Keratinocyte (primary cell): ENCODE measurements at regions not wholly inside any gene's neighbourhood (a gene's known extent, or its start where the extent isn't known, plus 50 kb on each side); places are given as distances from the start of the nearest gene placed in this dataset.
A peak's percentile ranks its signal among the peaks of the same experiment; 100 is the strongest.

Experiments
- DNase-seq: peaks from one replicate; pipeline ENCODE4 v3.0.0-alpha.2; 2011; ENCODE audit warnings: low read depth, missing footprints, low spot score
- FAIRE-seq: peaks from 2 replicates; lab custom pipeline; 2011; peaks lifted over from hg19 to GRCh38; lab: Jason Lieb, UNC
- H2AFZ ChIP-seq: 2 replicates; pipeline ENCODE4 v1.6.0; 2012; ENCODE audit warnings: low read length, control low read depth, inconsistent platforms; ENCODE audit not compliant: control insufficient read depth
- H3K27ac ChIP-seq: 2 replicates; pipeline ENCODE4 v1.5.1; 2011; ENCODE audit warnings: low read length; ENCODE audit not compliant: control insufficient read depth, insufficient read depth
- H3K27me3 ChIP-seq: 3 replicates; pipeline ENCODE4 v1.6.0; 2011; ENCODE audit warnings: low read length; ENCODE audit not compliant: control insufficient read depth, insufficient read depth; ENCODE audit errors: extremely low read depth
- H3K36me3 ChIP-seq, 2 experiments: 2 replicates in 1 of 2; 3 replicates in 1 of 2; pipeline ENCODE4 v1.5.1; 2011; ENCODE audit warnings: low read length in 2 of 2, mild to moderate bottlenecking in 1 of 2; ENCODE audit not compliant: control insufficient read depth in 2 of 2, insufficient read depth in 2 of 2; ENCODE audit errors: extremely low read depth in 1 of 2
- H3K4me1 ChIP-seq: 3 replicates; pipeline ENCODE4 v1.5.1; 2011; ENCODE audit warnings: low read length; ENCODE audit not compliant: control insufficient read depth, insufficient read depth; ENCODE audit errors: extremely low read depth
- H3K4me2 ChIP-seq: 3 replicates; pipeline ENCODE4 v1.6.0; 2011; ENCODE audit warnings: low read depth, low read length; ENCODE audit not compliant: control insufficient read depth, insufficient read depth; ENCODE audit errors: extremely low read depth
- H3K4me3 ChIP-seq, 3 experiments: fragments of 200-600 bp in 1 of 3; sonication (generic) in 1 of 3; 2 replicates in 2 of 3; 3 replicates in 1 of 3; pipeline ENCODE4 v1.5.1; 2011 to 2016; ENCODE audit warnings: low read length in 3 of 3, mild to moderate bottlenecking in 3 of 3, control low read depth in 2 of 3, inconsistent platforms in 1 of 3, low read depth in 1 of 3, mixed read lengths in 1 of 3, mixed run types in 1 of 3, moderate library complexity in 1 of 3; ENCODE audit not compliant: control insufficient read depth in 2 of 3, insufficient read depth in 2 of 3; ENCODE audit errors: extremely low read depth in 1 of 3
- H3K79me2 ChIP-seq: 2 replicates; pipeline ENCODE4 v1.6.0; 2012; ENCODE audit warnings: low read length; ENCODE audit not compliant: control insufficient read depth, insufficient read depth
- H3K9ac ChIP-seq: 3 replicates; pipeline ENCODE4 v1.6.0; 2011; ENCODE audit warnings: low read length; ENCODE audit not compliant: control insufficient read depth, insufficient read depth; ENCODE audit errors: extremely low read depth
- H3K9me1 ChIP-seq: 3 replicates; pipeline ENCODE4 v1.6.0; 2011; ENCODE audit warnings: low read length; ENCODE audit not compliant: control insufficient read depth, insufficient read depth; ENCODE audit errors: extremely low read depth
- H3K9me3 ChIP-seq: 2 replicates; pipeline ENCODE4 v1.5.1; 2012; ENCODE audit warnings: low read depth, low read length; ENCODE audit not compliant: control insufficient read depth
- H4K20me1 ChIP-seq: 3 replicates; pipeline ENCODE4 v1.6.0; 2011; ENCODE audit warnings: low read length; ENCODE audit not compliant: control insufficient read depth, insufficient read depth; ENCODE audit errors: extremely low read depth
- EZH2 ChIP-seq: IDR thresholded peaks from one replicate; pipeline ENCODE4 v1.6.1; 2012; ENCODE audit warnings: inconsistent platforms, mild to moderate bottlenecking, low read length, moderate library complexity
- dilution Hi-C: fragments of 300-500 bp; cut with MboI; formaldehyde crosslinking; loops from one replicate; pipeline ENCODE4 v1.7.0; 2020; ENCODE audit warnings: low sequenced_read_pairs; ENCODE audit not compliant: extremely low pct_ligation_motif_present
- TF ChIP-seq, protein P1 (sequence below), 3 experiments: IDR thresholded peaks in 1 of 3; conservative IDR thresholded peaks in 1 of 3; optimal IDR thresholded peaks in 1 of 3; 2 replicates in 2 of 3; 3 replicates in 1 of 3; pipeline versions ENCODE3 to v1.5.1; 2011; ENCODE audit warnings: low read length in 3 of 3, mild to moderate bottlenecking in 3 of 3, moderate library complexity in 2 of 3, control low read depth in 1 of 3, inconsistent platforms in 1 of 3; ENCODE audit not compliant: insufficient read depth in 2 of 3; ENCODE audit errors: extremely low read depth in 1 of 3

DNA sequence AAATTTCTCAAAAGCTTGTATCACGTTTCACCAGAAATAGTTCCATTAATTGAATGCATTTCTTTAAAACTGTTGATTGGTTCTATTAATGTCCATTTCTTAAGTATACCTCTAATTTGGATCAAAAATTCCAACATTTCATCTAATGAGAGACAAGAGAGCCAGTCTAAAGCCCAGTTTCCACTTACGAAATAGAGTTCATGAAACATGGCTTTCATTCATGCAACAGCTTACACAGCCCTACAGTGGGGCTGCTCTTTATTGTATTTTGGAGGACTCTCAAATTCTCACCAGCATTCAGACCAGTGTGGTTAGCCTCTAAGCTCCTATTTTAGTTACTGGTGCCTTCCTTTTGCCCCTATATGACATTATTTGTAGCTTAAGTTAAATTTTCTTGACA is 566.9 kb upstream of the RGMB start:
- peaks cover 17% of the 10 kb centered on the region for H3K4me1 ChIP-seq
- no peaks in the 10 kb centered on the region for H3K79me2 ChIP-seq
- peak overlapping the region; percentile 13 for H3K4me2 ChIP-seq
- H3K4me3 ChIP-seq: no peak overlapping the region
- peak; percentile 58 for FAIRE-seq
- TF ChIP-seq EZH2: no peak
- TF ChIP-seq, protein P1, sequence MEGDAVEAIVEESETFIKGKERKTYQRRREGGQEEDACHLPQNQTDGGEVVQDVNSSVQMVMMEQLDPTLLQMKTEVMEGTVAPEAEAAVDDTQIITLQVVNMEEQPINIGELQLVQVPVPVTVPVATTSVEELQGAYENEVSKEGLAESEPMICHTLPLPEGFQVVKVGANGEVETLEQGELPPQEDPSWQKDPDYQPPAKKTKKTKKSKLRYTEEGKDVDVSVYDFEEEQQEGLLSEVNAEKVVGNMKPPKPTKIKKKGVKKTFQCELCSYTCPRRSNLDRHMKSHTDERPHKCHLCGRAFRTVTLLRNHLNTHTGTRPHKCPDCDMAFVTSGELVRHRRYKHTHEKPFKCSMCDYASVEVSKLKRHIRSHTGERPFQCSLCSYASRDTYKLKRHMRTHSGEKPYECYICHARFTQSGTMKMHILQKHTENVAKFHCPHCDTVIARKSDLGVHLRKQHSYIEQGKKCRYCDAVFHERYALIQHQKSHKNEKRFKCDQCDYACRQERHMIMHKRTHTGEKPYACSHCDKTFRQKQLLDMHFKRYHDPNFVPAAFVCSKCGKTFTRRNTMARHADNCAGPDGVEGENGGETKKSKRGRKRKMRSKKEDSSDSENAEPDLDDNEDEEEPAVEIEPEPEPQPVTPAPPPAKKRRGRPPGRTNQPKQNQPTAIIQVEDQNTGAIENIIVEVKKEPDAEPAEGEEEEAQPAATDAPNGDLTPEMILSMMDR (optimal IDR thresholded peaks at IDR 0.05 in 1 of 3, IDR thresholded peaks at IDR 0.05 in 1 of 3, conservative IDR thresholded peaks at IDR 0.05 in 1 of 3; ENCODE audit: extremely low read depth in 1 of 3, insufficient read depth in 2 of 3, low read length in 3 of 3): no peak
- no peaks in the 10 kb centered on the region for H3K9me1 ChIP-seq
- peak overlapping the region; percentile 21 for H2AFZ ChIP-seq
- H3K9me3 ChIP-seq: no peaks in the 10 kb centered on the region
- DNase-seq: no peak
- no peaks in the 10 kb centered on the region for H4K20me1 ChIP-seq
- H3K9ac ChIP-seq: no peak overlapping the region
- H3K27me3 ChIP-seq: no peaks in the 10 kb centered on the region
- no peaks in the 10 kb centered on the region for H3K36me3 ChIP-seq
- dilution Hi-C loops: no loop called here
- peak overlapping the region; percentile 29 for H3K27ac ChIP-seq

DNA sequence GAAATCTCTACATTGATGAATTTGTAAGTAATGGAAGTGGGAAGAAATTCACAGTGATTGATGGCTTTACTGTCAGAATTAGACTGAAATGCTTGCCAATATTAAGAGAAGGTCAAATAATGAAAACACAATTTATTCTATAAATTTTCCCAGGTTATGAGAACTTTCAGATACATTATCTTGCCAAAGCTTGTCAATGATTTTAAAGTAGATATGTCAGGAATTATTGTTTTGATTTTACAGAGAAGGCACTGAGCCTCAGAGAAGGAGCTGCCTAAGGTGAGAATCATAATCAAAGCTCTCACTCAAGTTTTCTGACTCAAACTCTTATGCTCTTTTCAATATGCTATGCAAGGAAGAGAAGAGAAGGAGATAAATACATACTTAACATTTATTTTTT is 564.0 kb upstream of the RGMB start:
- Histone ChIP-seq H4K20me1 (no peaks in the 10 kb centered on the region), H3K9me1 (no peaks in the 10 kb centered on the region), H2AFZ (no peak overlapping the region), H3K79me2 (no peaks in the 10 kb centered on the region), H3K4me1 (peaks cover 16% of the 10 kb centered on the region), H3K27me3 (no peaks in the 10 kb centered on the region), H3K36me3 (no peaks in the 10 kb centered on the region), H3K9me3 (no peaks in the 10 kb centered on the region), H3K9ac (no peak overlapping the region), H3K27ac (no peak overlapping the region), H3K4me3 (no peak overlapping the region), H3K4me2 (no peak overlapping the region)
- DNase-seq (no peak), FAIRE-seq (no peak)
- dilution Hi-C loops: no loop called here
- TF ChIP-seq, protein P1 (optimal IDR thresholded peaks at IDR 0.05 in 1 of 3, IDR thresholded peaks at IDR 0.05 in 1 of 3, conservative IDR thresholded peaks at IDR 0.05 in 1 of 3; ENCODE audit: extremely low read depth in 1 of 3, insufficient read depth in 2 of 3, low read length in 3 of 3): no peak
- TF ChIP-seq EZH2: no peak
